Uterus (tissue), 2 donors: ENCODE measurements at regions not wholly inside any gene's neighbourhood (a gene's known extent, or its start where the extent isn't known, plus 50 kb on each side); places are given as distances from the start of the nearest gene placed in this dataset.

Experiments used
- CTCF ChIP-seq, 4 experiments: fragments of 200-600 bp in 2 of 4; fragments of 450-650 bp in 2 of 4; sonication (generic) in 2 of 4; IDR thresholded peaks; one replicate each; pipeline ENCODE4 v1.5.1; 2016 to 2019; ENCODE audit warnings: antibody characterized with exemption in 4 of 4, mild to moderate bottlenecking in 2 of 4, moderate library complexity in 1 of 4
- POLR2A ChIP-seq, 2 donors: fragments of 450-650 bp; IDR thresholded peaks; one replicate each; pipeline ENCODE4 v1.6.1; 2016; ENCODE audit warnings: antibody characterized with exemption in 2 of 2, mild to moderate bottlenecking in 1 of 2, moderate library complexity in 1 of 2

GRCh38 chr11:92300876-92301275 is 76.3 kb downstream of the FAT3 start:
- TF ChIP-seq CTCF (IDR thresholded peaks at IDR 0.05) (no peak), POLR2A (IDR thresholded peaks at IDR 0.05) (no peak)
